ENCODE measurements at regions not wholly inside any gene's neighbourhood (a gene's known extent, or its start where the extent isn't known, plus 50 kb on each side); places are given as distances from the start of the nearest gene placed in this dataset.

GRCh38 chr5:54769072-54769471 is 216.3 kb downstream of the ESM1 start:
- no peak for TF ChIP-seq ZNF274 (IDR thresholded peaks at IDR 0.05; ENCODE audit: low read depth, low read length)
- H3K4me3 ChIP-seq (ENCODE audit: low read length), result no peak overlapping the region

- H3K4me3 ChIP-seq (ENCODE audit: low read length), result no peak overlapping the region
- no peak for TF ChIP-seq ZNF274 (IDR thresholded peaks at IDR 0.05; ENCODE audit: low read depth, low read length)
Measured at GRCh38 chr5:54766748-54767147, 218.6 kb downstream of the ESM1 start.

GRCh38 chr5:54765165-54766028 is 220.0 kb downstream of the ESM1 start:
- no peak for TF ChIP-seq ZNF274 (IDR thresholded peaks at IDR 0.05; ENCODE audit: low read depth, low read length)
- no peak overlapping the region for H3K4me3 ChIP-seq (ENCODE audit: low read length)

- no peak for TF ChIP-seq ZNF274 (IDR thresholded peaks at IDR 0.05; ENCODE audit: low read depth, low read length)
- H3K4me3 ChIP-seq (ENCODE audit: low read length), result no peak overlapping the region
Measured at GRCh38 chr5:54764102-54765090, 221.0 kb downstream of the ESM1 start.

GRCh38 chr5:54761213-54761701 is 224.1 kb downstream of the ESM1 start:
- TF ChIP-seq ZNF274 (IDR thresholded peaks at IDR 0.05; ENCODE audit: low read depth, low read length), result no peak
- no peak overlapping the region for H3K4me3 ChIP-seq (ENCODE audit: low read length)

GRCh38 chr5:54760182-54760935 is 225.0 kb downstream of the ESM1 start:
- no peak for TF ChIP-seq ZNF274 (IDR thresholded peaks at IDR 0.05; ENCODE audit: low read depth, low read length)
- no peak overlapping the region for H3K4me3 ChIP-seq (ENCODE audit: low read length)

GRCh38 chr5:54758038-54758437 is 227.4 kb downstream of the ESM1 start:
- H3K4me3 ChIP-seq (ENCODE audit: low read length), result no peak overlapping the region
- no peak for TF ChIP-seq ZNF274 (IDR thresholded peaks at IDR 0.05; ENCODE audit: low read depth, low read length)

GRCh38 chr5:54757541-54757940 is 227.9 kb downstream of the ESM1 start:
- no peak overlapping the region for H3K4me3 ChIP-seq (ENCODE audit: low read length)
- TF ChIP-seq ZNF274 (IDR thresholded peaks at IDR 0.05; ENCODE audit: low read depth, low read length), result no peak

- no peak overlapping the region for H3K4me3 ChIP-seq (ENCODE audit: low read length)
- no peak for TF ChIP-seq ZNF274 (IDR thresholded peaks at IDR 0.05; ENCODE audit: low read depth, low read length)
Measured at GRCh38 chr5:54756796-54757402, 228.5 kb downstream of the ESM1 start.

- no peak overlapping the region for H3K4me3 ChIP-seq (ENCODE audit: low read length)
- TF ChIP-seq ZNF274 (IDR thresholded peaks at IDR 0.05; ENCODE audit: low read depth, low read length), result no peak
Measured at GRCh38 chr5:54756301-54756700, 229.1 kb downstream of the ESM1 start.

GRCh38 chr5:54754878-54755277 is 230.5 kb downstream of the ESM1 start:
- no peak overlapping the region for H3K4me3 ChIP-seq (ENCODE audit: low read length)
- TF ChIP-seq ZNF274 (IDR thresholded peaks at IDR 0.05; ENCODE audit: low read depth, low read length), result no peak

- no peak overlapping the region for H3K4me3 ChIP-seq (ENCODE audit: low read length)
- TF ChIP-seq ZNF274 (IDR thresholded peaks at IDR 0.05; ENCODE audit: low read depth, low read length), result no peak
Measured at GRCh38 chr5:54754420-54754819, 231.0 kb downstream of the ESM1 start.

- H3K4me3 ChIP-seq (ENCODE audit: low read length), result no peak overlapping the region
Measured at GRCh38 chr5:54753753-54754152, 231.6 kb downstream of the ESM1 start.

More at GRCh38 chr5:54753753-54754152, 231.6 kb downstream of the ESM1 start:
- no peak for TF ChIP-seq ZNF274 (IDR thresholded peaks at IDR 0.05; ENCODE audit: low read depth, low read length)

Measured in GM08714 (cell line).